Eye (tissue), 1 donor: ENCODE measurements at regions not wholly inside any gene's neighbourhood (a gene's known extent, or its start where the extent isn't known, plus 50 kb on each side); places are given as distances from the start of the nearest gene placed in this dataset.
A peak's percentile ranks its signal among the peaks of the same experiment; 100 is the strongest.
"Not testable (repeated sequence)": the region's sequence is repeated elsewhere in the genome, so short reads cannot be mapped to it uniquely, and the experiment has no call there.

Experiments
- DNase-seq: peaks from one replicate; pipeline ENCODE4 v3.0.0-alpha.2; 2015

GRCh38 chr20:19903168-19903811, 113.9 kb upstream of the NAA20 start:
- peak; percentile 27 for DNase-seq

GRCh38 chr20:19907326-19908056, 109.7 kb upstream of the NAA20 start:
- DNase-seq, result no peak

- no peak for DNase-seq
These were observed 108.6 kb upstream of the NAA20 start for GRCh38 chr20:19908576-19908975.

GRCh38 chr20:19909725-19910124, 107.4 kb upstream of the NAA20 start:
- DNase-seq, result no peak

- DNase-seq, result no peak
These were observed 105.3 kb upstream of the NAA20 start for GRCh38 chr20:19911810-19912382.

- DNase-seq, result no peak
These were observed 103.8 kb upstream of the NAA20 start for GRCh38 chr20:19913349-19913748.

GRCh38 chr20:19913927-19914614, 103.1 kb upstream of the NAA20 start:
- DNase-seq, result no peak

- DNase-seq, result no peak
These were observed 101.9 kb upstream of the NAA20 start for GRCh38 chr20:19915111-19915798.

GRCh38 chr20:19916531-19917485, 100.4 kb upstream of the NAA20 start:
- DNase-seq, result no peak

- DNase-seq, result peak; percentile 43
These were observed 98.2 kb upstream of the NAA20 start for GRCh38 chr20:19918965-19919329.

GRCh38 chr20:19920381-19921138, 96.6 kb upstream of the NAA20 start:
- DNase-seq, result no peak

GRCh38 chr20:19921284-19921793, 95.8 kb upstream of the NAA20 start:
- DNase-seq, result no peak

GRCh38 chr20:19921829-19922228, 95.3 kb upstream of the NAA20 start:
- not testable (repeated sequence) for DNase-seq

GRCh38 chr20:19922716-19923115, 94.4 kb upstream of the NAA20 start:
- no peak for DNase-seq

GRCh38 chr20:19923762-19924161, 93.4 kb upstream of the NAA20 start:
- no peak for DNase-seq

- no peak for DNase-seq
These were observed 92.9 kb upstream of the NAA20 start for GRCh38 chr20:19924255-19924654.

GRCh38 chr20:19926591-19926990, 90.6 kb upstream of the NAA20 start:
- no peak for DNase-seq

GRCh38 chr20:19928328-19929011, 88.7 kb upstream of the NAA20 start:
- no peak for DNase-seq

GRCh38 chr20:19929012-19929360, 88.2 kb upstream of the NAA20 start:
- DNase-seq, result no peak

GRCh38 chr20:19929481-19930145, 87.5 kb upstream of the NAA20 start:
- no peak for DNase-seq
